Pancreas (tissue), 10 donors: ENCODE measurements at regions not wholly inside any gene's neighbourhood (a gene's known extent, or its start where the extent isn't known, plus 50 kb on each side); places are given as distances from the start of the nearest gene placed in this dataset.

Experiments
- ATAC-seq, 4 donors: fragments of 200-7000 bp; cut with Tn5 transposase; one replicate each; pipeline versions ENCODE4 v1.8.0 to v1.9.1; 2020; ENCODE audit warnings: mild to moderate bottlenecking in 4 of 4, moderate library complexity in 4 of 4
- DNase-seq, 6 donors: peaks; one replicate each; pipeline ENCODE4 v3.0.0-alpha.2; 2020
- FAIRE-seq: peaks from 2 replicates; lab custom pipeline; 2012; peaks lifted over from hg19 to GRCh38; lab: Jason Lieb, UNC
- H3K27ac ChIP-seq, 4 donors: fragments of 200-600 bp; sonication (generic); 1 replicate in 3 of 4; 2 replicates in 1 of 4; pipeline versions ENCODE4 v1.5.0 to v1.8.0; 2020
- H3K27me3 ChIP-seq, 4 donors: fragments of 200-600 bp; one replicate each; pipeline ENCODE4 v1.8.0; 2021
- H3K36me3 ChIP-seq, 3 donors: fragments of 200-600 bp; sonication (generic) in 1 of 3; one replicate each; pipeline versions ENCODE4 v1.5.0 to v1.8.0; 2020 to 2021
- H3K4me1 ChIP-seq, 3 donors: fragments of 200-600 bp; one replicate each; pipeline ENCODE4 v1.8.0; 2021
- H3K4me3 ChIP-seq, 4 donors: fragments of 200-600 bp; sonication (generic) in 2 of 4; one replicate each; pipeline versions ENCODE4 v1.5.0 to v1.8.0; 2020 to 2021
- H3K9me3 ChIP-seq, 4 donors: fragments of 200-600 bp; one replicate each; pipeline ENCODE4 v1.8.0; 2021
- WGBS, 2 donors: extraction: QIAGEN DNeasy Blood & Tissue Kit; methylation state at CpG; one replicate each; pipeline ENCODE4 v1.1.7; 2013; 5-methylcytosine and 5-hydroxymethylcytosine counted together
- intact Hi-C, 3 donors: fragments of 100-400 bp; cut with DNase I; formaldehyde crosslinking; loops; one replicate each; pipeline versions ENCODE4 v1.11.1 to v1.14.2; 2022
- TF ChIP-seq, protein P1 (sequence below), 4 donors: fragments of 200-600 bp; sonication (generic) in 3 of 4; IDR thresholded peaks; one replicate each; pipeline versions ENCODE4 v1.5.0 to v1.8.0; 2021; ENCODE audit warnings: antibody characterized with exemption in 4 of 4
- donor health status: healthy with polysubstance abuse.
- donor health status: DM: no; HTN: no; CAD: no; lungs with moderate emphysema.
- donor health status: DM: no; HTN: no; CAD: no.
- donor health status: control.
- donor health status: control.
- donor health status: Bipolar disorder and iron deficiency.
- donor health status: DM: yes; HTN: yes; CAD: no.
- donor health status: DM: no; HTN: no; CAD: no.
- donor health status: DM: no; HTN: no; CAD: no.
- donor health status: DM: yes; HTN: yes; CAD: no.

DNA sequence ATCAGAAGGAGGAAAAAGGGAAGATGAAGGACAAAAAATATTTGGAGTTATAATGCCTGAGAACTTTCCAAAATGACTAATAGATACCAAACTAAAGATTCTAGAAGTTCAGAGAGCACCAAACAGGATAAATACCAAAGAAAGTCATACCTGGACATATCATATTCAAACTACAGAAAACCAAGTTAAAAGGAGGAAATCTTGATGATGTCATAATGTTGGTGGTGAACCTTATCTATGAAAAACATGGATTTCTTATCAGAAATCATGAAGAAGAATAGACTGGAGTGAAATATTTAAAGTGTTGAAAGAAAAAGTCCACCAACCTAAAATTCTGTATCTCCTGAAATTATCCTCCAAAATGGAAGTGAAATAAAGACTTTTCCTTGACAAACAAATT is 389.2 kb downstream of the JRKL start:
- intact Hi-C loops: no loop called here
- FAIRE-seq: no peak
- no peak overlapping the region for H3K27ac ChIP-seq

DNA sequence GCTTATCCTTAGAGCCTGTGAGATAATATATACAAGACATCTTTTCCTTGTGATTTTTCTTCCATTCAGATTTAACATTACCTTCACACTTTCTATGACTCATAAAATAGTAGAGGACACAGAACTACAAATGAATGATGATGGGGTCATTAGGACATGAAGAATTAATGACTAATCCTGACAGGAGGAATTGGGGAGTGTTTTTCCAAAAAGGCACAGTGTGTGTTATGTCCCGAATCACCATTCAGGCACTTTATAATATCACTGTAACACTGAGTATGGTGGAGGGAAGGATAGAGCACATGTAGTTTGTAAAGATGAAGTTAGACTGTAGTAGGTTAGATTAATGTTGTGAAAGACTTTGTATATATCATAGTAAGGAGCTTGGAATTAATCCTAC is 391.3 kb downstream of the JRKL start:
- ATAC-seq: no peak
- no peak overlapping the region for H3K27ac ChIP-seq
- no peaks in the 10 kb centered on the region for H3K27me3 ChIP-seq
- DNase-seq: no peak
- no peaks in the 10 kb centered on the region for H3K36me3 ChIP-seq
- H3K4me3 ChIP-seq: no peak overlapping the region
- 0 to 29% methylated on average over 1 of the region's 1 CpG for WGBS, 2 donors
- H3K9me3 ChIP-seq: no peaks in the 10 kb centered on the region
- intact Hi-C loops: no loop called here
- no peak for FAIRE-seq
- TF ChIP-seq, protein P1, sequence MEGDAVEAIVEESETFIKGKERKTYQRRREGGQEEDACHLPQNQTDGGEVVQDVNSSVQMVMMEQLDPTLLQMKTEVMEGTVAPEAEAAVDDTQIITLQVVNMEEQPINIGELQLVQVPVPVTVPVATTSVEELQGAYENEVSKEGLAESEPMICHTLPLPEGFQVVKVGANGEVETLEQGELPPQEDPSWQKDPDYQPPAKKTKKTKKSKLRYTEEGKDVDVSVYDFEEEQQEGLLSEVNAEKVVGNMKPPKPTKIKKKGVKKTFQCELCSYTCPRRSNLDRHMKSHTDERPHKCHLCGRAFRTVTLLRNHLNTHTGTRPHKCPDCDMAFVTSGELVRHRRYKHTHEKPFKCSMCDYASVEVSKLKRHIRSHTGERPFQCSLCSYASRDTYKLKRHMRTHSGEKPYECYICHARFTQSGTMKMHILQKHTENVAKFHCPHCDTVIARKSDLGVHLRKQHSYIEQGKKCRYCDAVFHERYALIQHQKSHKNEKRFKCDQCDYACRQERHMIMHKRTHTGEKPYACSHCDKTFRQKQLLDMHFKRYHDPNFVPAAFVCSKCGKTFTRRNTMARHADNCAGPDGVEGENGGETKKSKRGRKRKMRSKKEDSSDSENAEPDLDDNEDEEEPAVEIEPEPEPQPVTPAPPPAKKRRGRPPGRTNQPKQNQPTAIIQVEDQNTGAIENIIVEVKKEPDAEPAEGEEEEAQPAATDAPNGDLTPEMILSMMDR (IDR thresholded peaks at IDR 0.05): no peak
- H3K4me1 ChIP-seq: no peaks in the 10 kb centered on the region

More for the DNA sequence above, 389.2 kb downstream of the JRKL start:
- DNase-seq (no peak), ATAC-seq (no peak)
- Histone ChIP-seq H3K9me3 (no peaks in the 10 kb centered on the region), H3K36me3 (no peaks in the 10 kb centered on the region), H3K4me1 (no peaks in the 10 kb centered on the region), H3K27me3 (no peaks in the 10 kb centered on the region), H3K4me3 (no peak overlapping the region)
- TF ChIP-seq, protein P1 (IDR thresholded peaks at IDR 0.05): no peak

DNA sequence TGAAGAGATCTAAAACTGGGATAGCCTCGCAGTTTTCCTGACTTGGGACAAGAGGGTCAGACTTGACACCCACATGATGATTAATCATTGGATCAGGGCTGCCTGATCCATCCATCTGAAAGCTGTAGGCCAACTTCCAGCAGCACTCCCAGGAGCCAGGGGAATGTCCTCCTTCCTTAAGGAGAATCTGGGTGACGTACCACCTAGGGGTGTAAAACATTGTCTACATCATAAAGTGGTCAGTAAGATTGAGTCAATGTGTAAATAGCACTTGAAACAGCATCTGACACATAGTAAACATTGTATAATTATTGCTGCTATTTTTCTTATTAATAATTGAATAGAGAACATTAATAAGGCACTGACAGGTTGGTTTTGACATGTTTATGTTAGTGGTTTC is 392.8 kb downstream of the JRKL start:
- DNase-seq: no peak
- Histone ChIP-seq H3K9me3 (no peaks in the 10 kb centered on the region), H3K27ac (no peak overlapping the region), H3K4me3 (no peak overlapping the region), H3K36me3 (no peaks in the 10 kb centered on the region), H3K27me3 (no peaks in the 10 kb centered on the region), H3K4me1 (no peaks in the 10 kb centered on the region)
- intact Hi-C loops: no loop called here
- TF ChIP-seq, protein P1 (IDR thresholded peaks at IDR 0.05): no peak
- ATAC-seq: no peak
- WGBS, 2 donors: 50 to 64% methylated on average over 2 of the region's 2 CpGs
- FAIRE-seq: no peak

DNA sequence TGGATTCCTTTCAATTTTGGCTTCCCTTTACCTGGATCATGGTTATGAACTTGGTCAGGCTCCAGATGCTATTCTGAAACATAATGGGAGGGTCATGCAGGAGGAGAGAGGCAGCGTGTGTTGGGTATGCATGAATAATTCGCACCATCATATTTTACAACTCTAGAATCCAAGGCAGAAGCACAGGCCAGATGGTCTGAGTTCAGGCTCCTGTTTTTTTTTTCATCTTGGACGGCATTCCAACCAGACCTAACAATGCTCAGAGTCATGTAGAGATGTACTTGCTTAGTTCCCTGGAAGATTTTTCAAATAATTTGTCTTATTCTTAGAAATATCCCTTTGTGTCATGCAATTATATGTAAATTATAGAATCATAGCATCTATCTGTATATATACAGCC is 393.5 kb downstream of the JRKL start:
- Histone ChIP-seq H3K4me3 (no peak overlapping the region), H3K27ac (no peak overlapping the region), H3K9me3 (no peaks in the 10 kb centered on the region), H3K36me3 (no peaks in the 10 kb centered on the region), H3K27me3 (no peaks in the 10 kb centered on the region), H3K4me1 (no peaks in the 10 kb centered on the region)
- no peak for FAIRE-seq
- no peak for DNase-seq
- TF ChIP-seq, protein P1 (IDR thresholded peaks at IDR 0.05): no peak
- ATAC-seq: no peak
- intact Hi-C loops: no loop called here
- WGBS, 2 donors: 49 to 69% methylated on average over 3 of the region's 3 CpGs

DNA sequence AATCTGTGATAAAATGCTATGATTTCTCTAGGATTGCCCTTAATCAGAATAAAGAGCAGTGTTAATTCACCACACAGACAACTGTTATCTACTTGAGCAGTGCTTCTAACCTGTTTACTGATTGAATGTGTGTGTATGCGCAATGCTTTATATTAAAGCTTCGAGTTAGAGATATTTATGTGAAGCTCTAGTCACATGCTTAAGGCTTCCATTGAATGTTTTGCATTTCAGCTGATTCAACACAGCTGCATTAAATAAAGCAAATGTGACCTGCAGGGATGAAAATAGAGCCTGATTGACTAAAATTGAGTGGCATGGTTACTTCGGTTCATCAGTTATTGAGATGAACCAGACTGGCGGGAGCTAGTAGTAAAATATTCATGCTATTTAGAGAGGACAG is 395.3 kb downstream of the JRKL start:
- FAIRE-seq (no peak), ATAC-seq (no peak), DNase-seq (no peak)
- no peaks in the 10 kb centered on the region for H3K9me3 ChIP-seq
- no peaks in the 10 kb centered on the region for H3K4me1 ChIP-seq
- TF ChIP-seq, protein P1 (IDR thresholded peaks at IDR 0.05): no peak
- H3K36me3 ChIP-seq: no peaks in the 10 kb centered on the region
- intact Hi-C loops: no loop called here
- 53 to 69% methylated on average over 4 of the region's 4 CpGs for WGBS, 2 donors
- H3K27me3 ChIP-seq: no peaks in the 10 kb centered on the region
- no peak overlapping the region for H3K4me3 ChIP-seq
- H3K27ac ChIP-seq: no peak overlapping the region
